ENCODE measurements at regions not wholly inside any gene's neighbourhood (a gene's known extent, or its start where the extent isn't known, plus 50 kb on each side); places are given as distances from the start of the nearest gene placed in this dataset.

DNA sequence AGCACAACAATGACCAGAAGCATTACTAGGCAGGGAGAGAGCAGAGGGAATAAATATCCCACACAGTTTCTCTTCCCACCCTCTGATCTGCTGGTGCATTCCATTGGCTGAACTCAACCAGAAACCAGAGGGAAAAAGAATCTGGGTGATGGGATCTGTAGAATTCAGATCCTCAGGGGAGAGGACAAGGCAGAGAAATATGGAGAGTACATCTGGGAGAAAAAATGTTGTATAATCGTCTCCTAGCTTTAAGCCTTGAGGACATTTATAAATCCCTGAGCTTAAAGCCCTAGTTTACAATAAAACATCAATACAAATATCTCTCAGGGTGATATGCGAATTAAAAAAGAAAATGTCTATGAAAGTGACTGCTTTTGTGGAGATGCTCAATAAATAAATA, 368.1 kb upstream of the MAD2L1 start:
- Histone ChIP-seq H3K9ac (ENCODE audit: insufficient read depth, low read depth, low read length) (no peak overlapping the region), H3K4me1 (ENCODE audit: insufficient read depth, low read length) (no peaks in the 10 kb centered on the region), H3K79me2 (ENCODE audit: insufficient read depth, low read length) (no peaks in the 10 kb centered on the region), H4K20me1 (ENCODE audit: insufficient read depth, low read length) (no peaks in the 10 kb centered on the region), H3K27me3 (ENCODE audit: control insufficient read depth in 1 of 2, insufficient read depth in 2 of 2, low read length in 2 of 2) (no peaks in the 10 kb centered on the region), H3K9me3 (ENCODE audit: low read length) (no peaks in the 10 kb centered on the region), H3K4me3 (replicated peaks in 1 of 3; ENCODE audit: insufficient read depth in 1 of 3, low read depth in 2 of 3, low read length in 3 of 3) (no peak overlapping the region), H3K36me3 (replicated peaks in 1 of 2; ENCODE audit: control insufficient read depth in 1 of 2, insufficient read depth in 2 of 2, low read length in 2 of 2) (no peaks in the 10 kb centered on the region), H3K4me2 (ENCODE audit: low read depth, low read length) (no peak overlapping the region), H3K27ac (ENCODE audit: extremely low read length, insufficient read depth, low read length) (no peak overlapping the region), H2AFZ (ENCODE audit: low read length) (no peak overlapping the region)
- whole genome bisulfite sequencing (ENCODE audit: low lambda C conversion rate) = 2% methylated on average over 2 of the region's 2 CpGs
- BruUV-seq (replicated peaks) = no TSS peak
- in situ Hi-C loops (cut with HindIII; ENCODE audit: extremely low pct_ligation_motif_present, low pct_unique_long_range_greater_than_20kb) = no loop called here
- DNase-seq (ENCODE audit: low spot score) (no peak), ATAC-seq (no peak), FAIRE-seq (no peak)
- ChIA-PET CTCF (ENCODE audit: low intra/inter-chr PET ratio, low total read pairs) (no interaction called here), POLR2A (no interaction called here)
- TF ChIP-seq MED13 (CRISPR knock-in tag; IDR thresholded peaks at IDR 0.05) (no peak), KLF12 (CRISPR knock-in tag; IDR thresholded peaks at IDR 0.05; ENCODE audit: borderline replicate concordance) (no peak), HMGXB4 (CRISPR knock-in tag; IDR thresholded peaks at IDR 0.05; ENCODE audit: borderline replicate concordance in 1 of 2, low read depth in 1 of 2) (no peak), ZNF761 (CRISPR knock-in tag; conservative IDR thresholded peaks at IDR 0.05) (no peak), ZNF251 (CRISPR knock-in tag; IDR thresholded peaks at IDR 0.05) (no peak), REL (CRISPR knock-in tag; conservative IDR thresholded peaks at IDR 0.05) (no peak), RBM22 (optimal IDR thresholded peaks at IDR 0.05; ENCODE audit: low read length) (no peak), KDM5A (IDR thresholded peaks at IDR 0.05; ENCODE audit: borderline replicate concordance, low read length) (no peak)
- intact Hi-C loops (cut with micrococcal nuclease; ENCODE audit: unreplicated experiment) = no loop called here

Data from HepG2 (cell line).